ENCODE measurements at regions not wholly inside any gene's neighbourhood (a gene's known extent, or its start where the extent isn't known, plus 50 kb on each side); places are given as distances from the start of the nearest gene placed in this dataset.

DNA sequence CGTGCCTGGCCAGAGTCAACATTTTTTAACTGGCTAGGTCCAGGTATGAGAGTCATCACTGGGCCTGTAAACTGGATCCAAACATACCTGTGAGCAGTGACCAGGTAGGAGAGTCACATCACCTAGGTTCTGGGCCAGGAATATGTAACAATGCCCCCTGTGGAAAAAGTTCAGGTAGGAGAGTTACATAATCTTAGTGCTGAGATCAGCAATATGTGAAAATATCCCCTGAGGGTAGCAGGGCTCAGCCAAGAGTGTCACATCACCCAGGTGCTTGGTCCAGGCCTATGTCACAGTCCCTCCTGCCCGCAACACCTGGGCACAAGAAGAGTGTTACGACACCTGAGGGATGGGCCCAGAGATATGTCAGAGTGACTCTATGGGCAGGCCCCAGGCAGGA is 2104.7 kb downstream of the TP53TG3F start:
- Histone ChIP-seq H3K4me3 (replicated peaks; ENCODE audit: insufficient read depth, low read length) (no peak overlapping the region), H3K27ac (replicated peaks) (no peak overlapping the region), H3K27me3 (ENCODE audit: insufficient read depth, poor library complexity, severe bottlenecking) (no peaks in the 10 kb centered on the region)
- no peak for DNase-seq (ENCODE audit: low read depth in 1 of 2, low spot score in 1 of 2)
- TF ChIP-seq GABPA (IDR thresholded peaks at IDR 0.05; ENCODE audit: low read depth), result no peak
- TF ChIP-seq, protein P1, sequence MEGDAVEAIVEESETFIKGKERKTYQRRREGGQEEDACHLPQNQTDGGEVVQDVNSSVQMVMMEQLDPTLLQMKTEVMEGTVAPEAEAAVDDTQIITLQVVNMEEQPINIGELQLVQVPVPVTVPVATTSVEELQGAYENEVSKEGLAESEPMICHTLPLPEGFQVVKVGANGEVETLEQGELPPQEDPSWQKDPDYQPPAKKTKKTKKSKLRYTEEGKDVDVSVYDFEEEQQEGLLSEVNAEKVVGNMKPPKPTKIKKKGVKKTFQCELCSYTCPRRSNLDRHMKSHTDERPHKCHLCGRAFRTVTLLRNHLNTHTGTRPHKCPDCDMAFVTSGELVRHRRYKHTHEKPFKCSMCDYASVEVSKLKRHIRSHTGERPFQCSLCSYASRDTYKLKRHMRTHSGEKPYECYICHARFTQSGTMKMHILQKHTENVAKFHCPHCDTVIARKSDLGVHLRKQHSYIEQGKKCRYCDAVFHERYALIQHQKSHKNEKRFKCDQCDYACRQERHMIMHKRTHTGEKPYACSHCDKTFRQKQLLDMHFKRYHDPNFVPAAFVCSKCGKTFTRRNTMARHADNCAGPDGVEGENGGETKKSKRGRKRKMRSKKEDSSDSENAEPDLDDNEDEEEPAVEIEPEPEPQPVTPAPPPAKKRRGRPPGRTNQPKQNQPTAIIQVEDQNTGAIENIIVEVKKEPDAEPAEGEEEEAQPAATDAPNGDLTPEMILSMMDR (IDR thresholded peaks at IDR 0.05; ENCODE audit: insufficient read depth, low read length), result no peak
- TF ChIP-seq POLR2AphosphoS5 (IDR thresholded peaks at IDR 0.05; ENCODE audit: low read depth), result no peak

DNA sequence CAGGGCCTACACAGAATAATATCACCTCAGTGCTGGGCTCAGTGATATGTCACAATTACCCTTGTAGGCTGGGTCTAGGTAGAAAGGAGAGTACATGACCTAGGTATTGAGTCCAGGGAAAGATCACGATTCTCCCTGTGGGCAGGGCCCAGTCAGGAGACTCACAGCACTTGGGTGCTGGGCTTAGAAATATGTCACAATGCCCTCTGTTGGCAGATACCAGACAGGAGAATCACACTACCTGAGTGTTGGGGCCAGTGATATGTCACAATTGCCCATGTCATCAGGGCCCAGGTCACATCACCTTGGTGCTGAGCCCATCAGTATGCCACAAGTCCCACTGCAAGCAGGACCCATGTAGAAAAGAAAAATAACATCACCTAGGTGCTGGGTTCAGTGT is 2105.5 kb downstream of the TP53TG3F start:
- no peaks in the 10 kb centered on the region for H3K27me3 ChIP-seq (ENCODE audit: insufficient read depth, poor library complexity, severe bottlenecking)
- no peak for DNase-seq (ENCODE audit: low read depth in 1 of 2, low spot score in 1 of 2)
- TF ChIP-seq GABPA (IDR thresholded peaks at IDR 0.05; ENCODE audit: low read depth) (no peak), POLR2AphosphoS5 (IDR thresholded peaks at IDR 0.05; ENCODE audit: low read depth) (no peak), SPI1 (IDR thresholded peaks at IDR 0.05; ENCODE audit: borderline replicate concordance, low read depth) (no peak)
- TF ChIP-seq, protein P1 (IDR thresholded peaks at IDR 0.05; ENCODE audit: insufficient read depth, low read length), result no peak
- TF ChIP-seq, protein P2, sequence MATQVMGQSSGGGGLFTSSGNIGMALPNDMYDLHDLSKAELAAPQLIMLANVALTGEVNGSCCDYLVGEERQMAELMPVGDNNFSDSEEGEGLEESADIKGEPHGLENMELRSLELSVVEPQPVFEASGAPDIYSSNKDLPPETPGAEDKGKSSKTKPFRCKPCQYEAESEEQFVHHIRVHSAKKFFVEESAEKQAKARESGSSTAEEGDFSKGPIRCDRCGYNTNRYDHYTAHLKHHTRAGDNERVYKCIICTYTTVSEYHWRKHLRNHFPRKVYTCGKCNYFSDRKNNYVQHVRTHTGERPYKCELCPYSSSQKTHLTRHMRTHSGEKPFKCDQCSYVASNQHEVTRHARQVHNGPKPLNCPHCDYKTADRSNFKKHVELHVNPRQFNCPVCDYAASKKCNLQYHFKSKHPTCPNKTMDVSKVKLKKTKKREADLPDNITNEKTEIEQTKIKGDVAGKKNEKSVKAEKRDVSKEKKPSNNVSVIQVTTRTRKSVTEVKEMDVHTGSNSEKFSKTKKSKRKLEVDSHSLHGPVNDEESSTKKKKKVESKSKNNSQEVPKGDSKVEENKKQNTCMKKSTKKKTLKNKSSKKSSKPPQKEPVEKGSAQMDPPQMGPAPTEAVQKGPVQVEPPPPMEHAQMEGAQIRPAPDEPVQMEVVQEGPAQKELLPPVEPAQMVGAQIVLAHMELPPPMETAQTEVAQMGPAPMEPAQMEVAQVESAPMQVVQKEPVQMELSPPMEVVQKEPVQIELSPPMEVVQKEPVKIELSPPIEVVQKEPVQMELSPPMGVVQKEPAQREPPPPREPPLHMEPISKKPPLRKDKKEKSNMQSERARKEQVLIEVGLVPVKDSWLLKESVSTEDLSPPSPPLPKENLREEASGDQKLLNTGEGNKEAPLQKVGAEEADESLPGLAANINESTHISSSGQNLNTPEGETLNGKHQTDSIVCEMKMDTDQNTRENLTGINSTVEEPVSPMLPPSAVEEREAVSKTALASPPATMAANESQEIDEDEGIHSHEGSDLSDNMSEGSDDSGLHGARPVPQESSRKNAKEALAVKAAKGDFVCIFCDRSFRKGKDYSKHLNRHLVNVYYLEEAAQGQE (IDR thresholded peaks at IDR 0.05; ENCODE audit: insufficient replicate concordance, low read depth), result no peak
- no peak overlapping the region for H3K4me3 ChIP-seq (replicated peaks; ENCODE audit: insufficient read depth, low read length)
- H3K27ac ChIP-seq (replicated peaks), result no peak overlapping the region

DNA sequence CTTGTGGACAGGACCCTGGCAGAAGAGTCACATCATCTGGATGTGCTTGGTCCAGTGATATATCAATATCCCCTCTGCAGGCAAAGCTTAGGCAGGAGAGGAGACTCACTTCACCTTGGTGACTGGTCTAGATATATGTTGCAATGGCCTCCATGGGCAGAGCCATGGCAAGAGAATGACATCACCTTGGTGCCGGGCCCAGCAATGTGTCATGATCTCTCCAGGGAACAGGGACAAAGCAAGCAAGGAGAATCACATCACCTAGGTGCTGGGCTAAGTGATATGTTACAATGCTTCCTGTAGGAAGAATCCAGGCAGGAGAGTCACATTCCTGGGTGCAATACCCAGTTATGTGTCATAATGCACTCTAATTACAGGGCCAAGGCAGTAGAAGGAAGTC is 2106.2 kb downstream of the TP53TG3F start:
- Histone ChIP-seq H3K4me3 (replicated peaks; ENCODE audit: insufficient read depth, low read length) (no peak overlapping the region), H3K27ac (replicated peaks) (no peak overlapping the region), H3K27me3 (ENCODE audit: insufficient read depth, poor library complexity, severe bottlenecking) (no peaks in the 10 kb centered on the region)
- TF ChIP-seq POLR2AphosphoS5 (IDR thresholded peaks at IDR 0.05; ENCODE audit: low read depth) (no peak), SPI1 (IDR thresholded peaks at IDR 0.05; ENCODE audit: borderline replicate concordance, low read depth) (no peak), GABPA (IDR thresholded peaks at IDR 0.05; ENCODE audit: low read depth) (no peak)
- TF ChIP-seq, protein P1 (IDR thresholded peaks at IDR 0.05; ENCODE audit: insufficient read depth, low read length), result no peak
- TF ChIP-seq, protein P2 (IDR thresholded peaks at IDR 0.05; ENCODE audit: insufficient replicate concordance, low read depth), result no peak
- DNase-seq (ENCODE audit: low read depth in 1 of 2, low spot score in 1 of 2), result no peak

DNA sequence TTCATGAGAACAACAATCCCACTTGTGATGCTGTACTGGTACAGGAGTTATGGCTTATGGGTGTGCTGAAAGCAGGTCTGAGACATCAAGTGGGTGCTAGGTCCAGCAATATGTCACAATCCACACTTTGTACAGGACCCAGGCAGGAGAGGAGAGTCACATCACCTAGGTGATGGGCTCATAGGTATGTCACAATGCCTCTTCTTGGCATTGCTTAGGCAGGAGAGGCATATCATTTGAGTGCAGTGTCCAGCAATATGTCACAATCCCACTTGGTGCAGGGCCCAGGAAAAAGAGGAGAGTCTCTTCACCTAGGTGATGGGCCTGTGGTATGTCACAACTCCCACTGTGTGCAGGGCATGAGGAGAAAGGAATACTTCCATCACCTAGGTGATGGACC is 2110.0 kb downstream of the TP53TG3F start:
- Histone ChIP-seq H3K27ac (replicated peaks) (no peak overlapping the region), H3K4me3 (replicated peaks; ENCODE audit: insufficient read depth, low read length) (no peak overlapping the region), H3K27me3 (ENCODE audit: insufficient read depth, poor library complexity, severe bottlenecking) (no peaks in the 10 kb centered on the region)
- no peak for DNase-seq (ENCODE audit: low read depth in 1 of 2, low spot score in 1 of 2)
- TF ChIP-seq, protein P1 (IDR thresholded peaks at IDR 0.05; ENCODE audit: insufficient read depth, low read length), result no peak
- no peak for TF ChIP-seq POLR2AphosphoS5 (IDR thresholded peaks at IDR 0.05; ENCODE audit: low read depth)
- TF ChIP-seq, protein P2 (IDR thresholded peaks at IDR 0.05; ENCODE audit: insufficient replicate concordance, low read depth), result no peak
- no peak for TF ChIP-seq GABPA (IDR thresholded peaks at IDR 0.05; ENCODE audit: low read depth)
- no peak for TF ChIP-seq SPI1 (IDR thresholded peaks at IDR 0.05; ENCODE audit: borderline replicate concordance, low read depth)
